ENCODE measurements at regions not wholly inside any gene's neighbourhood (a gene's known extent, or its start where the extent isn't known, plus 50 kb on each side); places are given as distances from the start of the nearest gene placed in this dataset.

DNA sequence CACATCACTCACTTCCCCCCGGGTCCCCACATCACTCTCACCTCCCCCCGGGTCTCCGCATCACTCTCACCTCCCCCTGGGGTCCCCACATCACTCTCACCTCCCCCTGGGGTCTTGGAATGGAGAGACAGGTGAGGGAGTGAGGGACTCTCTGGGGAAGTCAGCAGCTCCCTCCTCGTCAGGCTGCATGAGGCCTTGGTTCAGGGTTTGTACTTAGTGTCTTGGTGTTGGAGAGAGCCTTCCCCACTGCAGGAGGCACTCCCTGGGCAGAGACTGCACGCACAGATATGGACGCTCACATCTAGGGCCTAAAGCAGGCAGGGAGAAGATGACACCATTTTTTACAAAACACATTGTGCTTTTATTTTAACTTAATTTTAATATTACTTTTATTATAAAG is 56.5 kb upstream of the IRX4 start:
- H3K4me3 Mint-ChIP-seq = no peak overlapping the region
- CTCF ChIA-PET = no interaction called here
- no peaks in the 10 kb centered on the region for H3K4me1 Mint-ChIP-seq
- peaks cover 15% of the 10 kb centered on the region for H3K27me3 Mint-ChIP-seq
- no peak for DNase-seq
- no peak overlapping the region for H3K27ac Mint-ChIP-seq
- H3K36me3 Mint-ChIP-seq (ENCODE audit: low read depth) = no peaks in the 10 kb centered on the region
- POLR2A ChIA-PET = no interaction called here
- H3K9me3 Mint-ChIP-seq = no peaks in the 10 kb centered on the region

DNA sequence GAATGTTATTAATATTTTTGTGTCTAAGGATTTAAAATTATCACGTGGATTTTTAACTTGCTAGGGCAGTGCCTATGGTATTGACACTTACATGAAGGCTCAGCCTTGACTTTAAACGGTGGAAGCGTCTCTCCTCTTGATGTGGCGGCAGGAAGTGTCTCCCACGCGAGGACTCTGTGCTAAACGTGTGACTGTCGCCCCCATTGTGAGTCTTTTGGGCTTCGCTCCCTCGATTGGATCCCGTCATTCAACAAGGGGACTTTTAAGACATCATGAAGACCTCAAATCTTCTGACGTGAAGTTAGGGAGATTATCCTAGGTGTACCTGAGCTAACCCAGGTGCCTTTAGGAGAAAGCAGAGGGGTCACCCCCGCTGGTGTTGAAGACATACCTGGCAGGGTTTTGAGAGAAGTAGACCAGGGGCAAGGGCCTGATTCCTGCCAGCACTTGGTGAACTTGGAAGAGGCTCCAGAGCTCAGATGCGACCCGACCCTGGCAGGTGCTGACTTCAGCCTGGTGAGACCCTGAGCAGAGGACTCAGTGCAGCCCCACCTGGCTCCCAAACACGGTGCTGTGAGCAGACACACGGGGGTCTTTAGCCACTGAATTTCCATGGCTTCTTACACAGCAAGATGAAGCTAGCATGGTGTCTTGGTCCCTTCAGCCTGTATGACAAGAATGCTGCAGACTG is 55.7 kb upstream of the IRX4 start:
- Mint-ChIP-seq H3K27me3 (peaks cover 13% of the 10 kb centered on the region), H3K27ac (no peak overlapping the region), H3K4me1 (no peaks in the 10 kb centered on the region), H3K36me3 (ENCODE audit: low read depth) (no peaks in the 10 kb centered on the region), H3K4me3 (no peak overlapping the region), H3K9me3 (no peaks in the 10 kb centered on the region)
- no peak for DNase-seq
- POLR2A ChIA-PET = no interaction called here
- CTCF ChIA-PET = no interaction called here

DNA sequence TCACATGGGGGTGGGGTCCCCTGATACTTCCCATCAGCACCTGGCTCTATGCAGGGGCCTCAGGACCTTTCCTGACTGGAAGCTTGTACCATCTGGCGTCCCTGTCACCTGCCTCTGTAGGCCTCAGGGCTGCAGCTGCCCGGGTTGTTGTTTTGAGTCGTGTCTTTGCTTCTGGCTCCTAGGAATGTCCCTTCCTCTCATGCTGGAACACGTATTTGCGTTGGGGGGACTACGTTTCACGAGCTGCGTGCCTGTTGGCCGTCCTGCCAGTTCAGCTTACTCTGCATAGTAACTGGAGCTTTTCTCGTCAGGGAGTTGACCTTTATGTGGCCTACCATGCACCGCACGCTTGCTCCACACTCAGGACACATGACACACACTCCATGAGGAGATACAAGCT is 54.9 kb upstream of the IRX4 start:
- no peak for DNase-seq
- ChIA-PET CTCF (no interaction called here), POLR2A (no interaction called here)
- Mint-ChIP-seq H3K27ac (no peak overlapping the region), H3K4me3 (no peak overlapping the region), H3K36me3 (ENCODE audit: low read depth) (no peaks in the 10 kb centered on the region), H3K27me3 (peaks cover 20% of the 10 kb centered on the region), H3K9me3 (no peaks in the 10 kb centered on the region), H3K4me1 (no peaks in the 10 kb centered on the region)

DNA sequence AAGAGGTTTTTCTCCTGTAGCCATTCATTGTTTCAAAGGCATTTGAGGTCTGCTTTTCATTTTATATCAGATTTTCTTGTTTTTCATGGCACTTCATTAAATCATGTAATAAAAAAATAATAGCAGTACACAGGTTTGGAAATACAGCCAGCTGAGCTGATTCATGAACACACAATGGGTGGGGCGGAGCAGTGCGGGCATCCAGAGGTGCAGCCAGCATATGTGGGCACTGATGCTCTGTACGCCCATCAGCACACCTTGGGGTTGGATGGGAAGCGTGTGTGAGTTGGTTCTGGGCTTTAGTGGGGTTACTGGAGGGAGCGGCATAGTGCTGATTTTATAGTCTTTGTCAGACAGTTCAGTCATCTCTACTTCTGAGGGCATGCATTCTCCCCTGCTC is 54.2 kb upstream of the IRX4 start:
- no peaks in the 10 kb centered on the region for H3K4me1 Mint-ChIP-seq
- H3K4me3 Mint-ChIP-seq = no peak overlapping the region
- no peaks in the 10 kb centered on the region for H3K36me3 Mint-ChIP-seq (ENCODE audit: low read depth)
- DNase-seq = no peak
- ChIA-PET CTCF (no interaction called here), POLR2A (no interaction called here)
- H3K9me3 Mint-ChIP-seq = no peaks in the 10 kb centered on the region
- H3K27ac Mint-ChIP-seq = no peak overlapping the region
- peaks cover 22% of the 10 kb centered on the region for H3K27me3 Mint-ChIP-seq

DNA sequence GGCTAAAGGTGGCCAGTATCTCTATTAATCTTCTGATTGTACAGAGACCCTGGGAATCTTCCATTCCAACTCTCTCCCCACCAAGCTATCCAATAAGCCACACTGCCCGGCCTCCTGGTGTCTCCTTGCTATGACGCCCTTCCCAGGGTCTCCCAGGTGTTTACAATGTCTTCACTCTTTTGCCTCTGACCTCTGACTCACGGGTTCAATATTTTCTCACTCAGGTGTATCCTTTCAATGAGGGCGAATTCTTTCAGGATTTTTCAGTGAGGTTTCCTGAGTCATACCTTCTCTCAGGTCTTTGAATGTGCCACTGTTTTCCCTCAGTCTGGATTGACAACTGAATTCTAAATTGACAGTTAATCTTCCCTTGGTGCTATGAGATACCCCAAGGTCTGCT is 53.7 kb upstream of the IRX4 start:
- DNase-seq = no peak
- no peak overlapping the region for H3K27ac Mint-ChIP-seq
- ChIA-PET POLR2A (no interaction called here), CTCF (interaction anchor here (0.7 kb wide), 1 partner anchor 75 kb away, joined by 3 read pairs; no protein-coding TSS in a partner anchor)
- H3K4me3 Mint-ChIP-seq = no peak overlapping the region
- no peaks in the 10 kb centered on the region for H3K9me3 Mint-ChIP-seq
- H3K4me1 Mint-ChIP-seq = no peaks in the 10 kb centered on the region
- no peaks in the 10 kb centered on the region for H3K36me3 Mint-ChIP-seq (ENCODE audit: low read depth)
- H3K27me3 Mint-ChIP-seq = peaks cover 25% of the 10 kb centered on the region

DNA sequence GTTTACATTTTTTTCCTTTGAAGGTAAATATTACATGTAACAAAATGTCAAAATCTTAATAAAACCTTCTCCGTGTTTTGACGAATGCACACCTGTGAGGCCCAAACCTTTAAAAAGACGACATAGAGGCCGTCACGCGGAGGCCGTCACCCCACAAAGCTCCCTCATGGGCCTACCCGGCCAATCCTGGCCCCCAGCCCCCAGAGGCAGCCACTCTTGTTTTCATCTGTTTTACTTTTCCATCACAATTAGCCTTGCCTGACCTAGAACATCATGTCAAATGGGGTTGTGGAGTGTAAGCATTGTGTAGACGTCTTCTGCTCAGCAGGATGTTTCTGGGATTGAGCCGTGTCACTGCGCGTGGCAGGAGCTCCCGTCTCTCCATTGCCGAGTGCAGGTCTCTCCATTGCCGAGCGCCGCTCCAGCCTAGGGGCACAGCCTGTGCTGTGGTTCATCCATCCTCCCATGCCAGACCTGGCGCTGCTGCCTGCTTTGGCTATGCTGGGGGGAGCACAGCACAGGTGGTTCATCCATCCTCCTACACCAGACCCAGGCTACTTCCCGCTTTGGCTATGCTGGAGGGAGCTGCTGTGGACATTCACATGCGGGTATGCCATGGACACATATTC is 52.2 kb upstream of the IRX4 start:
- no peaks in the 10 kb centered on the region for H3K36me3 Mint-ChIP-seq (ENCODE audit: low read depth)
- ChIA-PET POLR2A (no interaction called here), CTCF (no interaction called here)

DNA sequence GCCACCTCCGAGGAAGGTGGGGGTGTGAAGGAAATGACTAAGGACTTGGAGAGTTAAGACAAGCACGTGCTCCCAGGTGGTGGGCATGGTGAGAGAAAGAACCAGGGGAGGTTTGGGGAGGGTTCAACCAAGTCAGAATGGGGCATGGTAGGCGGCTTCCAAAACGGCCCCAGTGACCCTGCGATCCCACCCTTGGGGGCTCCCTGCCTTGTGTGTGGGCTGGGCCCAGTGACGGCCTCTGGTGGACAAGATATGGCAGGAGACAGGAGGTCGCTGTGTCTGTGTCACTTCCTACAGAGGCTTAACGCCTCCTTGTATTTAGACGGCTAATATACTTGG is 51.3 kb upstream of the IRX4 start:
- H3K4me3 Mint-ChIP-seq = no peak overlapping the region
- no peak for DNase-seq
- H3K4me1 Mint-ChIP-seq = no peaks in the 10 kb centered on the region
- H3K36me3 Mint-ChIP-seq (ENCODE audit: low read depth) = no peaks in the 10 kb centered on the region
- no peak overlapping the region for H3K27ac Mint-ChIP-seq
- ChIA-PET POLR2A (no interaction called here), CTCF (no interaction called here)
- H3K27me3 Mint-ChIP-seq = peaks cover 28% of the 10 kb centered on the region
- H3K9me3 Mint-ChIP-seq = no peaks in the 10 kb centered on the region

More for the DNA sequence above, 52.2 kb upstream of the IRX4 start:
- Mint-ChIP-seq H3K9me3 (no peaks in the 10 kb centered on the region), H3K4me3 (no peak overlapping the region), H3K27ac (no peak overlapping the region), H3K27me3 (peaks cover 28% of the 10 kb centered on the region), H3K4me1 (no peaks in the 10 kb centered on the region)
- no peak for DNase-seq

DNA sequence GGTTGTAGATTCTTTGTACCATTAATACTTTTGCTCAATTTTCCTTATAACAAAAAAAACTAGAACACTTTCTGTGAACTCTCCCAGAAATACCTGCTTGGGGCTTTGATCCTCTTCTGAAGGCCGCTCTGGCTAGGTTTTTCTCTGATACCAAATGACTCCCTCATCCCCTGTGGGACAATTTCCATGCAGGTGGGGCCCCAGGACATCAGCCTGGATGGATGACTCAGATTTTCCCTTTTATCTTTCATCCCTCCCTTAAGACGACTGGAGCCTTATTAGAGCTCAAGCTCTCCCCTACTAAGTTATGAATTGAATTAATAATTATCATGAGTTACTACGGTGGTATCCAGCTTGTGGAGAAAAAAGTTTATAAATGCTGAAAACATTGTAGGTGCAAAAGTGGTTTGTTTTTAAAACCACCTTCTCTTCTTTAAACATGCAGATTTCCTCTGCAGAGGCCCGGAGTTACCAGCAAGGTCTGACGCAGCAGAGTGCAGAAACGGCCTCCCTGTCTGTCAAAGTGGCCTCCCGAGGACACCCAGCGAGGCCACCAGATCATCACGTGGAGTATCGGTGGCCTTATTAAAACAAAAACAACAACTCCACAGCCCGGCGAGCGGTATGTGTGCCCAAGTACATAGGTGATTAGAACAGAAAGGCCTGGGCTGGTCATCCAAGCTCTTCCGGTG is 50.8 kb upstream of the IRX4 start:
- POLR2A ChIA-PET = no interaction called here
- Mint-ChIP-seq H3K27ac (no peak overlapping the region), H3K27me3 (peaks cover 28% of the 10 kb centered on the region), H3K4me1 (no peaks in the 10 kb centered on the region), H3K4me3 (no peak overlapping the region), H3K9me3 (no peaks in the 10 kb centered on the region), H3K36me3 (ENCODE audit: low read depth) (no peaks in the 10 kb centered on the region)
- CTCF ChIA-PET = no interaction called here
- no peak for DNase-seq
